B cell (primary cell): ENCODE measurements at regions not wholly inside any gene's neighbourhood (a gene's known extent, or its start where the extent isn't known, plus 50 kb on each side); places are given as distances from the start of the nearest gene placed in this dataset.

Experiments used
- EZH2 ChIP-seq: IDR thresholded peaks from 2 replicates; pipeline ENCODE4 v1.6.1; 2012; ENCODE audit warnings: borderline replicate concordance, low read depth, mild to moderate bottlenecking, moderate library complexity, low read length; ENCODE audit not compliant: insufficient read depth, poor library complexity, severe bottlenecking
- TF ChIP-seq, protein P1 (sequence below): fragments of 200-600 bp; IDR thresholded peaks from one replicate; pipeline ENCODE4 v1.8.0; 2022; ENCODE audit warnings: antibody characterized with exemption, mild to moderate bottlenecking

- TF ChIP-seq, protein P1, sequence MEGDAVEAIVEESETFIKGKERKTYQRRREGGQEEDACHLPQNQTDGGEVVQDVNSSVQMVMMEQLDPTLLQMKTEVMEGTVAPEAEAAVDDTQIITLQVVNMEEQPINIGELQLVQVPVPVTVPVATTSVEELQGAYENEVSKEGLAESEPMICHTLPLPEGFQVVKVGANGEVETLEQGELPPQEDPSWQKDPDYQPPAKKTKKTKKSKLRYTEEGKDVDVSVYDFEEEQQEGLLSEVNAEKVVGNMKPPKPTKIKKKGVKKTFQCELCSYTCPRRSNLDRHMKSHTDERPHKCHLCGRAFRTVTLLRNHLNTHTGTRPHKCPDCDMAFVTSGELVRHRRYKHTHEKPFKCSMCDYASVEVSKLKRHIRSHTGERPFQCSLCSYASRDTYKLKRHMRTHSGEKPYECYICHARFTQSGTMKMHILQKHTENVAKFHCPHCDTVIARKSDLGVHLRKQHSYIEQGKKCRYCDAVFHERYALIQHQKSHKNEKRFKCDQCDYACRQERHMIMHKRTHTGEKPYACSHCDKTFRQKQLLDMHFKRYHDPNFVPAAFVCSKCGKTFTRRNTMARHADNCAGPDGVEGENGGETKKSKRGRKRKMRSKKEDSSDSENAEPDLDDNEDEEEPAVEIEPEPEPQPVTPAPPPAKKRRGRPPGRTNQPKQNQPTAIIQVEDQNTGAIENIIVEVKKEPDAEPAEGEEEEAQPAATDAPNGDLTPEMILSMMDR = no peak
- TF ChIP-seq EZH2 = no peak
Observed at GRCh38 chr3:152591515-152591914, 243.4 kb upstream of the P2RY1 start.
